PC-3 (cell line): ENCODE measurements at regions not wholly inside any gene's neighbourhood (a gene's known extent, or its start where the extent isn't known, plus 50 kb on each side); places are given as distances from the start of the nearest gene placed in this dataset.

Experiments used
- ATAC-seq: fragments of 200-7000 bp; cut with Tn5 transposase; 2 replicates; pipeline ENCODE4 v1.9.1; 2020; ENCODE audit warnings: mild to moderate bottlenecking, moderate library complexity
- BruUV-seq: library from RNA; stranded (reverse); fragments of 400-500 nt; replicated peaks from 2 replicates; lab custom pipeline; 2021; lab: Mats Ljungman, UMichigan
- CTCF ChIA-PET: fragments of 300-600 bp; sonication (Branson Sonifier 250); formaldehyde crosslinking; loops from one replicate; lab custom pipeline; 2022; ENCODE audit warnings: antibody characterized with exemption; lab: Charles Lee
- POLR2A ChIA-PET: fragments of 300-600 bp; sonication (Branson Sonifier 250); formaldehyde crosslinking; loops from one replicate; lab custom pipeline; 2022; ENCODE audit warnings: antibody characterized with exemption; ENCODE audit not compliant: unreplicated experiment; lab: Charles Lee
- DNase-seq: peaks from one replicate; pipeline ENCODE4 v3.0.0-alpha.2; 2015
- H2AFZ ChIP-seq: fragments of 300-600 bp; sonication (generic); 2 replicates; pipeline ENCODE4 v1.6.0; 2016; ENCODE audit warnings: antibody characterized with exemption, low read length
- H3F3A ChIP-seq: fragments of 300-600 bp; sonication (generic); one replicate; pipeline ENCODE4 v1.6.0; 2017; ENCODE audit warnings: antibody characterized with exemption, low read length, control low read depth, mild to moderate bottlenecking; ENCODE audit not compliant: unreplicated experiment
- H3K27ac ChIP-seq: fragments of 300-600 bp; sonication (generic); 2 replicates; pipeline ENCODE4 v1.5.1; 2016; ENCODE audit warnings: mild to moderate bottlenecking, low read length
- H3K27me3 ChIP-seq: fragments of 300-600 bp; sonication (generic); 2 replicates; pipeline ENCODE4 v1.6.1; 2016; ENCODE audit warnings: low read length, mixed read lengths
- H3K36me3 ChIP-seq: fragments of 300-600 bp; sonication (generic); 2 replicates; pipeline ENCODE4 v1.6.1; 2016; ENCODE audit warnings: low read depth, mixed run types, low read length, mixed read lengths
- H3K4me1 ChIP-seq: fragments of 300-600 bp; sonication (generic); 2 replicates; pipeline ENCODE4 v1.5.1; 2016; ENCODE audit warnings: low read length; ENCODE audit not compliant: insufficient read depth
- H3K4me2 ChIP-seq: fragments of 300-600 bp; sonication (generic); 2 replicates; pipeline ENCODE4 v1.6.0; 2016; ENCODE audit warnings: low read length
- H3K4me3 ChIP-seq: fragments of 300-600 bp; sonication (generic); 2 replicates; pipeline ENCODE4 v1.5.1; 2016; ENCODE audit warnings: mild to moderate bottlenecking, low read length, mixed read lengths
- H3K79me2 ChIP-seq: fragments of 300-600 bp; sonication (generic); 2 replicates; pipeline ENCODE4 v1.6.1; 2017; ENCODE audit warnings: low read length, mixed read lengths
- H3K9ac ChIP-seq: fragments of 300-600 bp; sonication (generic); 2 replicates; pipeline ENCODE4 v1.6.0; 2016; ENCODE audit warnings: mild to moderate bottlenecking, low read length
- H3K9me2 ChIP-seq: fragments of 300-600 bp; sonication (generic); replicated peaks from 2 replicates; pipeline ENCODE4 v1.6.1; 2016; ENCODE audit warnings: mixed run types, low read length, mixed read lengths
- H3K9me3 ChIP-seq: fragments of 300-600 bp; sonication (generic); 2 replicates; pipeline ENCODE4 v1.6.1; 2016; ENCODE audit warnings: low read length, mixed read lengths
- H4K20me1 ChIP-seq: fragments of 300-600 bp; sonication (generic); 2 replicates; pipeline ENCODE4 v1.6.1; 2016; ENCODE audit warnings: low read length, mixed read lengths
- CTCF ChIP-seq: fragments of 300-600 bp; sonication (generic); conservative IDR thresholded peaks from 2 replicates; pipeline ENCODE4 v1.5.1; 2017; ENCODE audit warnings: antibody characterized with exemption, low read depth, mild to moderate bottlenecking, low read length
- EZH2 ChIP-seq: fragments of 300-600 bp; sonication (generic); IDR thresholded peaks from one replicate; pipeline ENCODE4 v1.6.1; 2017; ENCODE audit warnings: antibody characterized with exemption, mild to moderate bottlenecking, low read length; ENCODE audit not compliant: unreplicated experiment
- EZH2phosphoT487 ChIP-seq: fragments of 300-600 bp; sonication (generic); IDR thresholded peaks from 2 replicates; pipeline ENCODE4 v1.6.1; 2018; ENCODE audit warnings: mild to moderate bottlenecking, antibody characterized with exemption, low read length, borderline replicate concordance
- intact Hi-C: fragments of 100-400 bp; cut with micrococcal nuclease; formaldehyde crosslinking; loops from 2 replicates; pipeline ENCODE4 v1.9.0; 2023

- Histone ChIP-seq H3K9me3 (no peaks in the 10 kb centered on the region), H3K36me3 (no peaks in the 10 kb centered on the region), H3K9me2 (no peaks in the 10 kb centered on the region), H3K4me2 (no peak overlapping the region), H3K27me3 (no peaks in the 10 kb centered on the region), H3K4me3 (no peak overlapping the region), H3K4me1 (no peaks in the 10 kb centered on the region), H2AFZ (no peak overlapping the region), H3F3A (no peaks in the 10 kb centered on the region), H4K20me1 (no peaks in the 10 kb centered on the region), H3K27ac (no peak overlapping the region), H3K79me2 (no peaks in the 10 kb centered on the region), H3K9ac (no peak overlapping the region)
- DNase-seq (no peak), ATAC-seq (no peak)
- TF ChIP-seq EZH2phosphoT487 (no peak), EZH2 (no peak), CTCF (no peak)
- intact Hi-C loops, result no loop called here
- ChIA-PET POLR2A (no interaction called here), CTCF (no interaction called here)
- BruUV-seq, result no TSS peak
Measured at GRCh38 chr10:111998728-111999127, 184.8 kb downstream of the GPAM start.

GRCh38 chr10:111999205-111999914 is 184.2 kb downstream of the GPAM start:
- TF ChIP-seq EZH2 (no peak), EZH2phosphoT487 (no peak), CTCF (no peak)
- intact Hi-C loops, result no loop called here
- Histone ChIP-seq H3K4me2 (no peak overlapping the region), H3F3A (no peaks in the 10 kb centered on the region), H3K27me3 (no peaks in the 10 kb centered on the region), H3K4me3 (no peak overlapping the region), H2AFZ (no peak overlapping the region), H3K9ac (no peak overlapping the region), H3K9me2 (no peaks in the 10 kb centered on the region), H4K20me1 (no peaks in the 10 kb centered on the region), H3K36me3 (no peaks in the 10 kb centered on the region), H3K79me2 (no peaks in the 10 kb centered on the region), H3K4me1 (no peaks in the 10 kb centered on the region), H3K9me3 (no peaks in the 10 kb centered on the region), H3K27ac (no peak overlapping the region)
- DNase-seq, result no peak
- CTCF ChIA-PET, result no interaction called here
- no peak for ATAC-seq
- POLR2A ChIA-PET, result no interaction called here
- no TSS peak for BruUV-seq

GRCh38 chr10:111999915-112000302 is 183.7 kb downstream of the GPAM start:
- intact Hi-C loops, result no loop called here
- CTCF ChIA-PET, result no interaction called here

More at GRCh38 chr10:111999915-112000302, 183.7 kb downstream of the GPAM start:
- H3K27ac ChIP-seq, result no peak overlapping the region
- no peaks in the 10 kb centered on the region for H3K36me3 ChIP-seq
- no peaks in the 10 kb centered on the region for H3K9me3 ChIP-seq
- ATAC-seq (no peak), DNase-seq (no peak)
- no TSS peak for BruUV-seq
- POLR2A ChIA-PET, result no interaction called here
- H3K4me2 ChIP-seq, result no peak overlapping the region
- no peaks in the 10 kb centered on the region for H3K27me3 ChIP-seq
- H3K9me2 ChIP-seq, result no peaks in the 10 kb centered on the region
- no peaks in the 10 kb centered on the region for H3F3A ChIP-seq
- no peak overlapping the region for H2AFZ ChIP-seq
- no peak for TF ChIP-seq CTCF
- no peak for TF ChIP-seq EZH2phosphoT487
- TF ChIP-seq EZH2, result no peak
- no peaks in the 10 kb centered on the region for H3K79me2 ChIP-seq
- H4K20me1 ChIP-seq, result no peaks in the 10 kb centered on the region
- H3K4me1 ChIP-seq, result no peaks in the 10 kb centered on the region
- H3K9ac ChIP-seq, result no peak overlapping the region
- no peak overlapping the region for H3K4me3 ChIP-seq
